Osteocyte (in vitro differentiated cells): ENCODE measurements at regions not wholly inside any gene's neighbourhood (a gene's known extent, or its start where the extent isn't known, plus 50 kb on each side); places are given as distances from the start of the nearest gene placed in this dataset.

Experiments used
- DNase-seq: peaks from one replicate; pipeline ENCODE4 v3.0.0; 2021; ENCODE audit warnings: mixed read lengths; ENCODE audit not compliant: unreplicated experiment; ENCODE audit errors: extremely low spot score
- H3K27ac Mint-ChIP-seq: one replicate; pipeline ENCODE4 v1.8.0; 2021; ENCODE audit warnings: mild to moderate bottlenecking, mixed read lengths; ENCODE audit not compliant: unreplicated experiment
- H3K27me3 Mint-ChIP-seq: one replicate; pipeline ENCODE4 v1.8.0; 2021; ENCODE audit warnings: mixed read lengths; ENCODE audit not compliant: unreplicated experiment
- H3K36me3 Mint-ChIP-seq: one replicate; pipeline ENCODE4 v1.8.0; 2021; ENCODE audit warnings: mixed read lengths; ENCODE audit not compliant: unreplicated experiment
- H3K4me1 Mint-ChIP-seq: one replicate; pipeline ENCODE4 v1.8.0; 2021; ENCODE audit warnings: mixed read lengths; ENCODE audit not compliant: unreplicated experiment
- H3K4me3 Mint-ChIP-seq: one replicate; pipeline ENCODE4 v1.8.0; 2021; ENCODE audit warnings: mild to moderate bottlenecking, moderate library complexity, mixed read lengths; ENCODE audit not compliant: unreplicated experiment
- H3K9me3 Mint-ChIP-seq: one replicate; pipeline ENCODE4 v1.8.0; 2021; ENCODE audit warnings: mixed read lengths; ENCODE audit not compliant: unreplicated experiment
- TF ChIP-seq, protein P1 (sequence below): fragments of 200-600 bp; sonication (generic); IDR thresholded peaks from 2 replicates; pipeline ENCODE4 v1.5.0; 2021; ENCODE audit warnings: antibody characterized with exemption, mild to moderate bottlenecking, moderate library complexity

DNA sequence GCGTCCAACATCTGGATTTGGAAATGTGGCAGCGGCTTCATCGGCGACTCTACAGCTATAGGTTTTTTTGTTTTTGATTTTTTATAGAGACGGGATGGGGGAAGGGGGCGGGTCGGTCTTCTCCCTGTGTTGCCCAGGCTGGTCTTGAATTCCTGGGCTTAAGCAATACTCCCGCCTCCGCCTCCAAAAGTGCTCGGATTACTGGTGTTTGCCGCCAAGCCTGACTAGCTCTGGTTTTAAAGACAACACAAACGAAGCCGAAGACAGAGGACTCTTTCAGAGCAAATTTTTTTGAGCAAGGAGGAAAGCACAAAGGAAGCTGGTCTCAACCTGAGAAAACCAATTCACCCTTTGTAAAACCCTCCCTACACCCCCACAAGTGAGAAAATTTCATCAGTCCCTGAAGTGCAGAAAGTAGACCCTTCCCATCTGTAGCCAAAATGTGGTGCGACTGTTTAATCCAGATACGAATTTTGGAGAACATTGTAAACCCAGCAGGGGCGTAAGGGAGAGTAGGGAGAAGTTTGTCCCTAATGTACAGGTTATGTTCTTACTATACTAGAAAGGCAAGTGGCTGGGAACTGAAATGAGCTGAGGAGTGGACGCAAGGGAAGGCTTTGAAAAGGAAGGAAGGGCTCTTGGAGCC lies 185.9 kb downstream of the TRIM27 start:
- H3K4me1 Mint-ChIP-seq: no peaks in the 10 kb centered on the region
- H3K27me3 Mint-ChIP-seq: peaks cover 47% of the 10 kb centered on the region
- TF ChIP-seq, protein P1, sequence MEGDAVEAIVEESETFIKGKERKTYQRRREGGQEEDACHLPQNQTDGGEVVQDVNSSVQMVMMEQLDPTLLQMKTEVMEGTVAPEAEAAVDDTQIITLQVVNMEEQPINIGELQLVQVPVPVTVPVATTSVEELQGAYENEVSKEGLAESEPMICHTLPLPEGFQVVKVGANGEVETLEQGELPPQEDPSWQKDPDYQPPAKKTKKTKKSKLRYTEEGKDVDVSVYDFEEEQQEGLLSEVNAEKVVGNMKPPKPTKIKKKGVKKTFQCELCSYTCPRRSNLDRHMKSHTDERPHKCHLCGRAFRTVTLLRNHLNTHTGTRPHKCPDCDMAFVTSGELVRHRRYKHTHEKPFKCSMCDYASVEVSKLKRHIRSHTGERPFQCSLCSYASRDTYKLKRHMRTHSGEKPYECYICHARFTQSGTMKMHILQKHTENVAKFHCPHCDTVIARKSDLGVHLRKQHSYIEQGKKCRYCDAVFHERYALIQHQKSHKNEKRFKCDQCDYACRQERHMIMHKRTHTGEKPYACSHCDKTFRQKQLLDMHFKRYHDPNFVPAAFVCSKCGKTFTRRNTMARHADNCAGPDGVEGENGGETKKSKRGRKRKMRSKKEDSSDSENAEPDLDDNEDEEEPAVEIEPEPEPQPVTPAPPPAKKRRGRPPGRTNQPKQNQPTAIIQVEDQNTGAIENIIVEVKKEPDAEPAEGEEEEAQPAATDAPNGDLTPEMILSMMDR: no peak
- H3K9me3 Mint-ChIP-seq: peaks cover 9% of the 10 kb centered on the region
- DNase-seq: no peak
- peaks cover 3% of the 10 kb centered on the region for H3K36me3 Mint-ChIP-seq
- H3K4me3 Mint-ChIP-seq: no peak overlapping the region
- no peak overlapping the region for H3K27ac Mint-ChIP-seq

DNA sequence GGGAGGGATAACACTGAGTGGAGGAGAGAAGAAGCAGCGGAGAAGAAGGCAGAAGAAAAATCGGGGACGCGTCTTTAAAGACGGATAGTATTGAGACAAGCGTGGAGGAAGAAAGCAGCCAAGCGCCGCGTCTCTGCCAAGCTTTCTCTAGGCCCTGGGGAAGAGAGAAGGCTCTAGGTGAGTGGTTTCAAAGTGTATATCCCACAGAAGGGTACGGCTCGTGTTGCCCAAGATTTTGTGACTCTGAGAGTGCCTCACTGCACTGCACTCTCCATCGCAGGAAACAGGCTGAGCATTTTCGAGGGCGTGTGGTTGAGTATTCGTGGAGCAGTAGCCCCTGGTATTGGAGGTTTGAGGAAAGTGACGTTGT lies 185.4 kb downstream of the TRIM27 start:
- Mint-ChIP-seq H3K9me3 (peaks cover 9% of the 10 kb centered on the region), H3K27ac (no peak overlapping the region), H3K27me3 (peaks cover 46% of the 10 kb centered on the region), H3K4me3 (no peak overlapping the region), H3K4me1 (no peaks in the 10 kb centered on the region), H3K36me3 (peaks cover 3% of the 10 kb centered on the region)
- no peak for DNase-seq
- TF ChIP-seq, protein P1: no peak

DNA sequence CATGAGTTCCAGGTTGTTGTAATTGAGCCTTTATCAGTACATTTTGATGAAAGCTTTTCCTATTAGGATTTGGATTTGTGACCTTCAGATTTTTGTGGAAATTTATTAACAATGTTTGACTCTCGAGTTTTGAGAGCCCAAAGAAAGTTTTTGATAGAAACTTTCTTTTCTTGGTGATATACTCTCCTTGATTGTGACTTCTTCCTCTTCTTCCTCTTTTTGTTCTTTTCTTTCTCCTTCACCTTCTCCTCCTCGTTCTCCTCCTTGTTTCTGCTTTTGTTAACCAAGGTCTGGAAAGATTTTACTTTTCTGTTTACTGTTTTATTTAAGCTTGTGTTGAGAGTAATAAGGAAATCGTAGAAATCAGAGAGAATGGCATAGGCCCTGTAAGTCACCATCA lies 182.4 kb downstream of the TRIM27 start:
- Mint-ChIP-seq H3K4me1 (no peaks in the 10 kb centered on the region), H3K27me3 (peaks cover 51% of the 10 kb centered on the region), H3K36me3 (peaks cover 3% of the 10 kb centered on the region), H3K4me3 (no peak overlapping the region), H3K9me3 (peaks cover 9% of the 10 kb centered on the region), H3K27ac (no peak overlapping the region)
- DNase-seq: no peak
- TF ChIP-seq, protein P1: no peak

DNA sequence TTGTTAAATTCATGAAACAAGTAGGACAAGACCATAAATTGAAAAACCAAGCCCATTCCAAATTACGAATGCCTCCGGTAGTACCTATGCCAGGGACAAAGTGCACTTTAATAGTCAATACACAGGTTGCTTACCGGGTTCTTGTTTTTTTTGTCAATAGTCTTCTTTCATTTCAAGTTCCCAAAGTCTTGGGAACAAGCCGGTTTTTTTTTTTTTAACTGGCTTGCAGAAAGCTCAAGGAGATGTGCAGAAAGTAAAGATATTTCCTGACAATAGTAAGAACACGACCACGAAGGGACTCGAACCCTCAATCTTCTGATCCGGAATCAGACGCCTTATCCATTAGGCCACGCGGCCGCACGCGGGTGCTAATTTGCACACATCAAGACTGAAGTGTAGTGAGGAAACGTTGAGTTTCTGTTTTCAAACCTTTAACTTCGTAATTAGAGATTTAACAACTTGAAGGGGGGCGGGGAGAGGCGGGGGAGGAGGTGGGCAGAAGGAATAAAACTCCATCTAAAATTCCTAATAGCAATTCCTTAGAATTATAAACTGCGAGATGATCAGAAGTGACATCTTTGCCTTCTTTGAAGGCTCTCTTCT lies 181.0 kb downstream of the TRIM27 start:
- Mint-ChIP-seq H3K4me1 (no peaks in the 10 kb centered on the region), H3K9me3 (peaks cover 6% of the 10 kb centered on the region), H3K27me3 (peaks cover 51% of the 10 kb centered on the region), H3K36me3 (peaks cover 3% of the 10 kb centered on the region), H3K4me3 (no peak overlapping the region), H3K27ac (no peak overlapping the region)
- DNase-seq: no peak
- TF ChIP-seq, protein P1: no peak

DNA sequence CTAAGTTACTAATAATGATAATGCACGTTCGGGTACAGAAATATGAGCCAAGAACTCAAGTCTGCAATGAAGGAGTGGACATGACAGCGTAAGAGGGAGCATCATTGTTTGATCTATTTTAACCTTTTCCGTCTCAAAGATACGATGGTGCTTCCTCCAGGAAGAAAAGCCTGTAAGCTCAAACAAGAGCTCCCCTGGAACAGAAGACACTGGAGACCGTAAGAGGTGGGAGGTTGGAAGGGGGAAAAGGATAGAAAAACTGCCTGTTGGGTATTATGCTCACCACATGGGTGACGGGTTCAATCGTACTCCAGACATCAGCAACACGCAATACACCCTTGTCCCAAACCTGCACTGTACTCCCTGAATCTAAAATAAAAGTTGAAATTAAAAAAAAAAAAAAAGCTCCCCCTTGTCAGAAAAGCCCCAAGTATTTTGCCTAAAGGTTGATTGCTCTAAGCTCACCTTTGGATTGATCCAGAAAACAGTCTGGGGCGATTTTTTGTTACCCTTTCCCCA lies 180.5 kb downstream of the TRIM27 start:
- Mint-ChIP-seq H3K4me1 (no peaks in the 10 kb centered on the region), H3K9me3 (peaks cover 6% of the 10 kb centered on the region), H3K4me3 (no peak overlapping the region), H3K27me3 (peaks cover 49% of the 10 kb centered on the region), H3K36me3 (peaks cover 3% of the 10 kb centered on the region), H3K27ac (no peak overlapping the region)
- no peak for DNase-seq
- TF ChIP-seq, protein P1: no peak
